A549 (cell line): ENCODE measurements at regions not wholly inside any gene's neighbourhood (a gene's known extent, or its start where the extent isn't known, plus 50 kb on each side); places are given as distances from the start of the nearest gene placed in this dataset.

ENCODE experiments used
- ATAC-seq, 2 experiments: fragments of 200-7000 bp in 1 of 2; fragments of >200 bp in 1 of 2; cut with Nextera tagmentation in 1 of 2; cut with Tn5 transposase in 1 of 2; 3 replicates each; pipeline versions ENCODE4 v1.8.0 to v1.9.1; 2018 to 2020; ENCODE audit warnings: mild to moderate bottlenecking in 1 of 2, moderate library complexity in 1 of 2
- CTCF ChIA-PET: fragments of 300-600 bp; sonication (Branson Sonifier 250); formaldehyde crosslinking; extraction: SDS; loops from one replicate; lab custom pipeline; 2021; ENCODE audit warnings: antibody characterized with exemption, inconsistent platforms; lab: Yijun Ruan, JAX
- POLR2A ChIA-PET: fragments of 350-600 bp; formaldehyde crosslinking; extraction: SDS; loops from one replicate; lab custom pipeline; 2021; ENCODE audit warnings: antibody characterized with exemption, inconsistent platforms; lab: Yijun Ruan, JAX
- DNase-seq, 2 experiments: peaks; one replicate each; pipeline versions ENCODE4 v3.0.0 to v3.0.0-alpha.2; 2011 to 2016; ENCODE audit warnings: low read depth in 1 of 2, low spot score in 1 of 2
- FAIRE-seq: peaks from 2 replicates; lab custom pipeline; 2011; peaks lifted over from hg19 to GRCh38; lab: Jason Lieb, UNC
- H3K27ac ChIP-seq, 2 experiments: fragments of >200 bp; sonication (Bioruptor Twin); formaldehyde crosslinking; 3 replicates each; pipeline ENCODE4 v1.5.1; 2016 to 2017
- H3K4me1 ChIP-seq: fragments of >200 bp; sonication (Bioruptor Twin); formaldehyde crosslinking; 3 replicates; pipeline ENCODE4 v1.6.1; 2016
- H3K4me2 ChIP-seq: fragments of >200 bp; sonication (Bioruptor Twin); formaldehyde crosslinking; 3 replicates; pipeline ENCODE4 v1.6.1; 2016
- H3K4me3 ChIP-seq: fragments of >200 bp; sonication (Bioruptor Twin); formaldehyde crosslinking; 3 replicates; pipeline ENCODE4 v1.5.1; 2016
- H3K9me3 ChIP-seq: fragments of >200 bp; sonication (Bioruptor Twin); formaldehyde crosslinking; 3 replicates; pipeline ENCODE4 v1.6.1; 2016
- CBX2 ChIP-seq: fragments of 200-600 bp; sonication (generic); IDR thresholded peaks from 2 replicates; pipeline ENCODE4 v1.6.1; 2016; ENCODE audit warnings: low read depth, mild to moderate bottlenecking, borderline replicate concordance
- CBX8 ChIP-seq: fragments of 200-600 bp; sonication (generic); IDR thresholded peaks from 2 replicates; pipeline ENCODE4 v1.6.1; 2016
- CEBPB ChIP-seq, 2 experiments: fragments of >200 bp in 1 of 2; sonication (Bioruptor Twin) in 1 of 2; formaldehyde crosslinking in 1 of 2; IDR thresholded peaks; 2 replicates each; pipeline ENCODE4 v1.6.1; 2012 to 2016
- FOXS1 ChIP-seq: fragments of 250-450 bp; sonication (Bioruptor Pico); IDR thresholded peaks from 2 replicates; pipeline ENCODE4 v1.5.0; 2020; ENCODE audit warnings: mild to moderate bottlenecking, moderate library complexity
- HDAC2 ChIP-seq: fragments of 200-600 bp; sonication (generic); IDR thresholded peaks from 2 replicates; pipeline ENCODE4 v1.6.1; 2016
- HEYL ChIP-seq: fragments of 250-450 bp; sonication (Bioruptor Pico); IDR thresholded peaks from 2 replicates; pipeline ENCODE4 v1.8.0; 2021; ENCODE audit warnings: mild to moderate bottlenecking, moderate library complexity
- HMGXB4 ChIP-seq: fragments of 250-450 bp; sonication (Bioruptor Pico); IDR thresholded peaks from 2 replicates; pipeline ENCODE4 v1.5.0; 2021; ENCODE audit warnings: mild to moderate bottlenecking, moderate library complexity, borderline replicate concordance
- HOXB5 ChIP-seq: fragments of 250-450 bp; sonication (Bioruptor Pico); IDR thresholded peaks from 2 replicates; pipeline ENCODE4 v1.5.0; 2020; ENCODE audit warnings: mild to moderate bottlenecking, moderate library complexity
- JUN ChIP-seq, 2 experiments: fragments of >200 bp; sonication (Bioruptor Twin); formaldehyde crosslinking; IDR thresholded peaks; 2 replicates in 1 of 2; 3 replicates in 1 of 2; pipeline ENCODE4 v1.6.1; 2016 to 2017
- MAFK ChIP-seq: fragments of 450-650 bp; IDR thresholded peaks from 2 replicates; pipeline ENCODE4 v1.6.1; 2014; ENCODE audit not compliant: partially characterized antibody
- MAZ ChIP-seq: fragments of 150-350 bp; IDR thresholded peaks from 2 replicates; pipeline ENCODE4 v1.6.1; 2014; ENCODE audit warnings: antibody characterized with exemption, low read depth, low read length, borderline replicate concordance
- NFE2L2 ChIP-seq: fragments of 150-350 bp; conservative IDR thresholded peaks from 2 replicates; pipeline ENCODE4 v1.6.1; 2014; ENCODE audit warnings: low read length
- NR3C1 ChIP-seq: fragments of >200 bp; sonication (Bioruptor Twin); formaldehyde crosslinking; IDR thresholded peaks from 3 replicates; pipeline ENCODE4 v1.6.1; 2017
- PBX3 ChIP-seq: IDR thresholded peaks from 2 replicates; pipeline ENCODE4 v1.6.1; 2012
- PHF8 ChIP-seq: fragments of 200-600 bp; sonication (generic); IDR thresholded peaks from 2 replicates; pipeline ENCODE4 v1.6.1; 2016; ENCODE audit warnings: low read depth, mild to moderate bottlenecking, antibody characterized with exemption, moderate library complexity, borderline replicate concordance
- POLR2AphosphoS2 ChIP-seq: conservative IDR thresholded peaks from 2 replicates; pipeline ENCODE4 v1.6.1; 2012; ENCODE audit warnings: low read length, improper control_type of control experiment, inconsistent platforms
- RAD21 ChIP-seq, 2 experiments: fragments of >200 bp in 1 of 2; sonication (Bioruptor Twin) in 1 of 2; formaldehyde crosslinking in 1 of 2; IDR thresholded peaks in 1 of 2; conservative IDR thresholded peaks in 1 of 2; 2 replicates in 1 of 2; 3 replicates in 1 of 2; pipeline ENCODE4 v1.6.1; 2012 to 2018; ENCODE audit warnings: inconsistent platforms in 1 of 2
- RFX5 ChIP-seq: fragments of 450-650 bp; IDR thresholded peaks from 2 replicates; pipeline ENCODE4 v1.7.1; 2014; ENCODE audit warnings: antibody characterized with exemption, mild to moderate bottlenecking, moderate library complexity
- SREBF2 ChIP-seq: fragments of 450-650 bp; IDR thresholded peaks from 2 replicates; pipeline ENCODE4 v1.6.1; 2014; ENCODE audit warnings: mild to moderate bottlenecking, moderate library complexity
- ZSCAN20 ChIP-seq: fragments of 250-450 bp; sonication (Bioruptor Pico); IDR thresholded peaks from 2 replicates; pipeline ENCODE4 v1.8.0; 2022; ENCODE audit warnings: mild to moderate bottlenecking, moderate library complexity
- WGBS: methylation state at CpG from one replicate; pipeline ENCODE4 v1.1.6; 2017; ENCODE audit errors: missing lambda C conversion rate; 5-methylcytosine and 5-hydroxymethylcytosine counted together
- TF ChIP-seq, protein P1 (sequence below): fragments of 200-600 bp; sonication (generic); IDR thresholded peaks from 2 replicates; pipeline ENCODE4 v1.6.1; 2016; ENCODE audit warnings: antibody characterized with exemption, mild to moderate bottlenecking, moderate library complexity
- TF ChIP-seq, protein P2 (sequence below): IDR thresholded peaks from 2 replicates; pipeline ENCODE4 v1.6.1; 2012; ENCODE audit warnings: low read depth, borderline replicate concordance

DNA sequence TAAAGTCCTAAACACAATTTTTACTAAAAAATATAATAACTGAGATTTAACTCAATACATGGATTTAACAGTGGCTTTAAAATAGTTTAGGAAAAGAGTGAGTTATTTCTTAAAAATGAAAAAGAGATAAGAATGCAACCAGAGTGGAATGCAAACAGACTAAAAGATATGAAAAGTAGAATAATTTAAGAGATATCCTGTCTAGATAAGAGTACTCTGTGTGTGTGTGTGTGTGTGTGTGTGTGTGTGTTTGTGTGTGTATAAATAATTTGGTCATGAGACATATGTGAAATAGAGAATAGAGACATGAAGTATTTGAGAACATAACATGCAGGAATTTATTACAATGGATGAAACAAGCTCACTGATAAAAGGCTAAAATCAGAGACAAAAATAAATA is 986.9 kb upstream of the CHORDC1 start:
- no peak overlapping the region for H3K4me2 ChIP-seq
- POLR2A ChIA-PET, result no interaction called here
- no peaks in the 10 kb centered on the region for H3K4me1 ChIP-seq
- no peak overlapping the region for H3K4me3 ChIP-seq
- H3K9me3 ChIP-seq, result no peaks in the 10 kb centered on the region
- no peak overlapping the region for H3K27ac ChIP-seq
- CTCF ChIA-PET, result no interaction called here
- FAIRE-seq, result no peak
- no peak for ATAC-seq
- TF ChIP-seq HEYL, result no peak
- no peak for TF ChIP-seq ZSCAN20 (CRISPR knock-in tag)
- no peak for TF ChIP-seq JUN (IDR thresholded peaks at IDR 0.05)
- TF ChIP-seq NR3C1, result no peak
- TF ChIP-seq, protein P1, sequence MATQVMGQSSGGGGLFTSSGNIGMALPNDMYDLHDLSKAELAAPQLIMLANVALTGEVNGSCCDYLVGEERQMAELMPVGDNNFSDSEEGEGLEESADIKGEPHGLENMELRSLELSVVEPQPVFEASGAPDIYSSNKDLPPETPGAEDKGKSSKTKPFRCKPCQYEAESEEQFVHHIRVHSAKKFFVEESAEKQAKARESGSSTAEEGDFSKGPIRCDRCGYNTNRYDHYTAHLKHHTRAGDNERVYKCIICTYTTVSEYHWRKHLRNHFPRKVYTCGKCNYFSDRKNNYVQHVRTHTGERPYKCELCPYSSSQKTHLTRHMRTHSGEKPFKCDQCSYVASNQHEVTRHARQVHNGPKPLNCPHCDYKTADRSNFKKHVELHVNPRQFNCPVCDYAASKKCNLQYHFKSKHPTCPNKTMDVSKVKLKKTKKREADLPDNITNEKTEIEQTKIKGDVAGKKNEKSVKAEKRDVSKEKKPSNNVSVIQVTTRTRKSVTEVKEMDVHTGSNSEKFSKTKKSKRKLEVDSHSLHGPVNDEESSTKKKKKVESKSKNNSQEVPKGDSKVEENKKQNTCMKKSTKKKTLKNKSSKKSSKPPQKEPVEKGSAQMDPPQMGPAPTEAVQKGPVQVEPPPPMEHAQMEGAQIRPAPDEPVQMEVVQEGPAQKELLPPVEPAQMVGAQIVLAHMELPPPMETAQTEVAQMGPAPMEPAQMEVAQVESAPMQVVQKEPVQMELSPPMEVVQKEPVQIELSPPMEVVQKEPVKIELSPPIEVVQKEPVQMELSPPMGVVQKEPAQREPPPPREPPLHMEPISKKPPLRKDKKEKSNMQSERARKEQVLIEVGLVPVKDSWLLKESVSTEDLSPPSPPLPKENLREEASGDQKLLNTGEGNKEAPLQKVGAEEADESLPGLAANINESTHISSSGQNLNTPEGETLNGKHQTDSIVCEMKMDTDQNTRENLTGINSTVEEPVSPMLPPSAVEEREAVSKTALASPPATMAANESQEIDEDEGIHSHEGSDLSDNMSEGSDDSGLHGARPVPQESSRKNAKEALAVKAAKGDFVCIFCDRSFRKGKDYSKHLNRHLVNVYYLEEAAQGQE, result no peak
- TF ChIP-seq, all 56 proteins: peak for 0
- no peak for DNase-seq

DNA sequence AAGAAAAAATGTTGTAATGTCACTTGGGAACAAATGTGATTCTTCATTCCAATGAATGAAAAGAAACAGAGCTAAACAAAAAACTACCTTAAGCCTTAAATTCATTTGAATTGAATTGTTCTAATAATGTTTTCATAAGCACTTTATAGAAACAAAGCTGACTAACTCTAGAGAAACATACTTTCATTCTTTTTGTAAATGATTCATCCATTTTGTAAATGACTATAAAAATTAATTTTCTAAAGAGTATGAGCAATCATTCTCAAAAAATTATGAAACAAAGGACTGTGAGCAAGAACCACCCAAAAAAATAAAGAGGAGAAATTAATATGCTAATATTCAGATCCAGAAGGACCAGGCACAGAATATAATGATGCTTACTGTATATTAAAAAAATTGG is 986.5 kb upstream of the CHORDC1 start:
- no peak overlapping the region for H3K27ac ChIP-seq
- no peaks in the 10 kb centered on the region for H3K9me3 ChIP-seq
- no peak overlapping the region for H3K4me3 ChIP-seq
- POLR2A ChIA-PET, result no interaction called here
- DNase-seq, result no peak
- H3K4me1 ChIP-seq, result no peaks in the 10 kb centered on the region
- H3K4me2 ChIP-seq, result no peak overlapping the region
- CTCF ChIA-PET, result no interaction called here
- no peak for ATAC-seq
- no peak for TF ChIP-seq HOXB5
- no peak for TF ChIP-seq PBX3
- TF ChIP-seq PHF8, result no peak
- no peak for FAIRE-seq

- no peaks in the 10 kb centered on the region for H3K4me1 ChIP-seq
- TF ChIP-seq SREBF2, result no peak
- no peak for TF ChIP-seq HMGXB4 (CRISPR knock-in tag)
- no peak for TF ChIP-seq POLR2AphosphoS2
- TF ChIP-seq CBX2, result no peak
- no peak for TF ChIP-seq HDAC2
- TF ChIP-seq, protein P2, sequence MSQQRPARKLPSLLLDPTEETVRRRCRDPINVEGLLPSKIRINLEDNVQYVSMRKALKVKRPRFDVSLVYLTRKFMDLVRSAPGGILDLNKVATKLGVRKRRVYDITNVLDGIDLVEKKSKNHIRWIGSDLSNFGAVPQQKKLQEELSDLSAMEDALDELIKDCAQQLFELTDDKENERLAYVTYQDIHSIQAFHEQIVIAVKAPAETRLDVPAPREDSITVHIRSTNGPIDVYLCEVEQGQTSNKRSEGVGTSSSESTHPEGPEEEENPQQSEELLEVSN, result no peak
- TF ChIP-seq RAD21 (conservative IDR thresholded peaks at IDR 0.05 in 1 of 2, IDR thresholded peaks at IDR 0.05 in 1 of 2), result no peak
- TF ChIP-seq ZSCAN20 (CRISPR knock-in tag), result no peak
- no peak for TF ChIP-seq MAZ
- TF ChIP-seq CEBPB (IDR thresholded peaks at IDR 0.05), result no peak
- no peak for TF ChIP-seq FOXS1 (CRISPR knock-in tag)
- TF ChIP-seq RFX5, result no peak
- TF ChIP-seq, protein P1, result no peak
- no peak for TF ChIP-seq NFE2L2
- no peak for TF ChIP-seq HEYL
- no peak for TF ChIP-seq MAFK
- no peak for TF ChIP-seq CBX8
- no peak overlapping the region for H3K4me2 ChIP-seq
- no peak overlapping the region for H3K27ac ChIP-seq
- ChIA-PET POLR2A (no interaction called here), CTCF (no interaction called here)
- FAIRE-seq (no peak), DNase-seq (no peak), ATAC-seq (no peak)
- no peak overlapping the region for H3K4me3 ChIP-seq
- WGBS, result 65% methylated on average over 1 of the region's 1 CpG
- H3K9me3 ChIP-seq, result no peaks in the 10 kb centered on the region
Measured at GRCh38 chr11:91199866-91200265, 977.0 kb upstream of the CHORDC1 start.
